ENCODE measurements at regions not wholly inside any gene's neighbourhood (a gene's known extent, or its start where the extent isn't known, plus 50 kb on each side); places are given as distances from the start of the nearest gene placed in this dataset.
A peak's percentile ranks its signal among the peaks of the same experiment; 100 is the strongest.
"Not testable (repeated sequence)": the region's sequence is repeated elsewhere in the genome, so short reads cannot be mapped to it uniquely, and the experiment has no call there.

DNA sequence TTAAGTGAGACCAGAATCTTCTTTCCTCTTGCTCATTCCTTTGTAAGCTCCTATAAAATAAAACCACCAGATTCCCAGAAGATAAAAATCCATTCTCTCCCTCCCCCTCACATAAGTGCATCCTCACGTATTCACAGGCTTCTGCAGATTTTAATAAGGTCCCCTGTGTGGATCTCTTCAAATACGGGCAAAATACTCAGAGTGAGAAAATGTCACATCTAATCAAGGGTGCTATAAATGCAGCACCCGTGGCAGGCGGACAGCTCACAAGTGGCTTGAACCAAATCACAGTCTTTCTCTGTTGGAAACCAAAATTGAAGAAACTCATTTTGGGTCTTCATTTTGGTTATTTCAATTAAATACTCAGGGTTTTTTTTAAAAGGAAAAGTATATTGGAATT lies 212.9 kb upstream of the CMC1 start:
- peak; percentile 5 for DNase-seq (ENCODE audit: low read depth)

DNA sequence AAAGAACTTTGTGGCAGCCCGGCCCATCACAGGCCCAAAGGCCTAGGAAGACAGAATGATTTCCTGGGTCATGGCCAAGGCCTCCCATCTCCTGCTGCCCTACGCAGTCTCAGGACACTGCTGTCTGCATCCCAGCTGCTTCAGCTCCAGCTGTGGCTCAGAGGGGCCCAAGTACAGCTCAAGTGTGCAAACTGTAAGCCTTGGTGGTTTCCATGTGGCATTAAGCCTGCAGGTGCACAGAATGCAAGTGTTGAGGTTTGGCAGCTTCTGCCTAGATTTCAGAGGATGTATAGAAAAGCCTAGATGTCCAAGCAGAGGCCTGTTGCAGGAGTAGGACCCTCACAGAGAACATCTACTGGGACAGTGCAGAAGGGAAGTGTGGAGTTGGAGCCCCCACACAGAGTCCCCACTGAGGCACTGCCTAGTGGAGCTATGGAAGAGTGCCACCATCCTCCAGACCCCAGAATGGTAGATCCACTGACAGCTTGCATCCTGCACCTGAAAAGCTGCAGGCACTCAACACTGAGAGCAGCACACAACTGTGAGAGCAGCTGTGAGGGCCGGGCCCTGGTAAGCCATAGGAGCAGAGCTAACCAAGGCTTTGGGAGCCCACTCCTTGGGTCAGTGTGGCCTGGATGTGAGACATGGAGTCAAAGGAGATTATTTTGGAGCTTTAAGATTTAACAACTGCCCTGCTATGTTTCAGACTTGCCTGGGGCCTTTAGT lies 208.2 kb upstream of the CMC1 start:
- no peak for DNase-seq (ENCODE audit: low read depth)

DNA sequence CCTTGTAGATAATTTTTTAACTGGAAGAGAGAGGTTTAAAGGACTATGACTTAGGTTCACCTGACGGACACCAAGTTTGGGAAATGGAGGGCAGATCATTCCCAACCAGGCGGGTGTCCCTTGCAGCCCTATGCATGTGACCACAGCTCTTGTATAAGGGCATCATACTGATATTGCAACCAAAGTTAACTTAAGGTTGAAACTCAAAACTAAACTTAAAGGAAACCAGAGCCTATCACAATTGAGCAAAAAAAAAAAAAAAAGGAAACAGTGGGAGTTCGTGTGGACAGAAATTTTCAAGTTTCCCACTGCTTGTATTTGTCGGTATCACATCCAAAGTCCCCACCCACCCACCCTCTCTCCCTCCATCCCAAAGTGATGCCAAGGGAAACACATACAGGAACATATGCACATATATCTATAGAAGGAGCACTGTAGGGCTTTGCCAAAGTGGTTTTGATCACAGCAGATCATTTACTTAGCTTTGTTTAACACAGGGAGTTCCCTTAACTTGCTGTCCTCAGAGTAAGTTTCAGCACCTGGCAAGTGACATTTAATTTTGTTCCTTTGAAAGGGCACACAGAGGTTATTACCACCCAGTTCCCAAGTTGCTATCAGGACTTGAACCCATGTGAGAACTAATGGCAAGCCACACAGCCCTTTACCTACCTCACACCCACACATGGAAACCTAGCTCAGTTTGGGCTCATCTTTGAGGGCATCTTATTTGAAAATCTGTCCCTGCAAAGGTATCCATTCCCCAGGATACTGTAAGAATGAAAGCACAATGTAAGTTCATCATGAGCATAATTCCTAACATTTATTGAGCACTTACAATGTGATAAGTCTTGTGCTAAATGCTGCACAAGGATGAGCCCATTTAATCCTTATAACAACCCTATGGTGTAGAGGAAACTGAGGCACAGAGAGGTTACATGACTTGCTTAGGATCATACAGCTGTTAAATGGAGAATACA lies 204.5 kb upstream of the CMC1 start:
- no peak for DNase-seq (ENCODE audit: low read depth)

DNA sequence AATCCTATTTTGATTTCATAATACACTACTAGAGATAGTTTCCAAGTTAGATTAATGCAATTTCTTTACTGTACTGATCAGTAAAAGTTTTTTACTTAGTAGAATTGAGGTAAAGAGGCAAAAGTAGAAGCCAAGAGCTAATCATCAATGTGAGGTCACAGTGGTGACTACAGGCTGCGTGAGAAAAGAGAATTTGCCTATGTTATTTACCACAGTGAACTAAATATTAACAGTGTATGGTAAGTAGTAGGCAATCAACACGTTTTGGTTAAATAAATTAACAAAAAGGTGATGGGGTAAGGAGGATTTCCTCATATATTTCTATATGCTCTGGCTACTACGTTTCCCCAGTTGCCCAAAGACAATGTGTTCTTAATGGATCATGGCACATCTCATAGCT lies 202.2 kb upstream of the CMC1 start:
- DNase-seq (ENCODE audit: low read depth) = no peak

DNA sequence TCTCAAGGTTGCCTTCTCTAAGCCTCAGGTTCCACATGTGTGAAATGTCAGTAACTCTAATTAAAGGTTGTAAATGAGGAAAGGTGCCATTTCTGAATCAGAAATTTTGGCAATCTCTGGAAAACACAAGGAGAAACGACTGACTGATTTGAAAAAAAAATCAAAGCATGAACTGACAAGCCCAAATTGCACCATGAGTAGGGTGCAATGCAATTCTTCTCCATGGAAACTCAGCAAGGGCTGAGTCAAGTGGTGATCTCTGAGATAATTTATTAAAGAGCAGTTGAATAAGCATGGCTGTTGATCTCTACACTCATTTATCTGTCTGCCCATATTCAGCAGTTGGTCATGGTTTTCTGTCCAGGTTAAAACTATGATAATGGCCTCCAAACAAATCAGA lies 201.6 kb upstream of the CMC1 start:
- DNase-seq (ENCODE audit: low read depth) = no peak

GRCh38 chr3:28042095-28042635 lies 199.3 kb upstream of the CMC1 start:
- DNase-seq (ENCODE audit: low read depth) = no peak

GRCh38 chr3:28042707-28043106 lies 198.7 kb upstream of the CMC1 start:
- no peak for DNase-seq (ENCODE audit: low read depth)

DNA sequence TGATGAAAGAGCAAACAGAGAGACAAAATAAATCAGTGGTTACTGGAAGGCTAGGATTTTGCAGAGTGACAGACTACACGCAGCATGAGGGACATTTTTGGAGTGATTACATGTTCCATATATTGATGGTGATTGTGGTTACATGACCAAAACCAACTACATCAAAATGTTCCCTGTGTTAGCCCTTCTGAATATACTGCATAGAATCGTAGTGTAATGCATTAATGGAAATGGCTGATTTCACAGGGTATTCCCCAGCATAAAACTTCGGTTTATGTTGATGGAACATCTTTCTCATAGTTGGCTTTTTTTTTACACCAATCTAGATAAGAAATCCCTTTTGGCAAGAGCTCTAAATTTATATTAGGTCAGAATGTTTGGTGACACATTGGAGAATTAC lies 191.3 kb upstream of the CMC1 start:
- no peak for DNase-seq (ENCODE audit: low read depth)

- no peak for DNase-seq (ENCODE audit: low read depth)
Measured at GRCh38 chr3:28050885-28051284, 190.5 kb upstream of the CMC1 start.

DNA sequence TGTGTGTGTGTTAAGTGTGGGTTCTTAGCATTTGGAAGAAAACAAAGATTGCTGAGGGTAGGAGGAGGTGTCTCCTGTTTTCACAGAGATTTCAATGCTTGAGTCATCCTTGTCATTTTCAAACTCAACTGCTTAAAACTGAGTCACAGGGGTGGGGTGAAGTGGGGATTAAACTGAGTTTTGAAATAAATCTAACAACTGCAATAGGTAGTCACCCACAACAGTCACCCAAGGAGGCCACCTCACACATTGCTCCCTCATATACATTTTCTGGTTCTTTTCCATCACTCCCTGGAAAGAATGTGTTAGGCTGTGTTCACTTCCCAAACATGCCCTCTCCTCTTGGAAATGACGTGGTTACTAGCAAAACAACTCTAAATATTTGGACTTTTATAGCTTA lies 187.7 kb upstream of the CMC1 start:
- DNase-seq (ENCODE audit: low read depth) = peak; percentile 5

DNA sequence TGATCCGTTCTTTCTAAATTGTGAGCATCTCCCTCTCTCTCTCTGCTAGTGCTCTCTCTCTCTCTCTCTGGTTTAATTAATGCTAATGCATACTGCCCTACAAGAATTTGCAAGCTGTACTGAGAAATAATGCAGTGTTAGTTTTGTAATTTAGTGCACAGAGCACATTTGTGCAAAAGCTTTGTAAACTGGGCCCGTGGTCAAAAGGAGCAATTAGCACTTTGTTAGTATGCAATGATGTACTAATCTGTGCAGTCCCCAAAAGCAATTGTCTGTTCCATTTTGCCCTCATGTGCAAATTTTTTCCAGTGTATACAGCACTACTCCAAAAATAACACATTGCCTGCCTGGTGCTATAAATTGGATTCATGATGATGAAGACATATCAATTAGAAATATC lies 184.6 kb upstream of the CMC1 start:
- DNase-seq (ENCODE audit: low read depth) = no peak

DNA sequence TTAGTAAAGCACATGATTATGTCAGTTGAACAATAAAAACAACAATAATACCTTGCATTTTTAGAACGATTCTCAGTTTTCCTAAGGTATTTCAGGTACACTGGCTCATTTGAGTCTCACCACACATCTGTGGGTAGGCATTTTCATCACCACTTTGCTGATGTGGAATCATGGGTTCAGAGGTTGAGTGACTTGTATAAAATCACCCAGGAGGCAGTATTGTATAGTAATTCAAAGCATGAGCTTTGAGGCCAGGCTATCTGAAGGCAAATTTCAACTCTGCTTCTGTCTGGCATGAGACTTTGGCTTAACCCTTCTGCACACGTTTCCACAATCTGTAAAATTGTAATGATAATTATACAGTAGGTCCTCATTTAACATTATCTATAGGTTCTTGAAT lies 183.9 kb upstream of the CMC1 start:
- no peak for DNase-seq (ENCODE audit: low read depth)

DNA sequence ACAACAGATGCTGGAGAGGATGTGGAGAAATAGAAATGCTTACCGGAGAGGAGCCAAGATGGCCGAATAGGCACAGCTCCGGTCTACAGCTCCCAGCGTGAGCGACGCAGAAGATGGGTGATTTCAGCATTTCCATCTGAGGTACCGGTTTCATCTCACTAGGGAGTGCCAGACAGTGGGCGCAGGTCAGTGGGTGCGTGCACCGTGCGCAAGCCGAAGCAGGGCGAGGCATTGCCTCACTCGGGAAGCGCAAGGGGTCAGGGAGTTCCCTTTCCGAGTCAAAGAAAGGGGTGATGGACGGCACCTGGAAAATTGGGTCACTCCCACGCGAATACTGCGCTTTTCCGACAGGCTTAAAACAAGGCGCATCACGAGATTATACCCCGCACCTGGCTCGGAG lies 182.2 kb upstream of the CMC1 start:
- DNase-seq (ENCODE audit: low read depth) = not testable (repeated sequence)

DNA sequence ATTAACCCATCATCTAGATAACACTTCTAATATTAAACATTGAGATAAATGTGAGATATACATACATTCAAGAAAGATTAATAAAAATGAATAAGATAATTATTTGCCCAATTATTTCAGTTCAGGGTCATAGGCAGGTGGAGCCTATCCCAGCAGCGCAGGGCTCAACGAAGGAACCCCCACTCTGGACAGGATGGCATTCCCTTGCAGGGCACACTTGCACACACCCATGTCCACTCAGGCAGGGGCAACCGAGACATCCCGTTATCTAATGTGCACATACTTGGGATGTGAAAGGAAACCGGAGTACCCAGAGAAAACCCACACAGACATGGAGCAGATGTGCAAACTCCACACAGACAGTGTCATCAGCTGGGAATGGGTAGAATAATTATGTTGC lies 175.4 kb upstream of the CMC1 start:
- no peak for DNase-seq (ENCODE audit: low read depth)

GRCh38 chr3:28067014-28067413 lies 174.4 kb upstream of the CMC1 start:
- DNase-seq (ENCODE audit: low read depth) = no peak

- no peak for DNase-seq (ENCODE audit: low read depth)
Measured at GRCh38 chr3:28068342-28068741, 173.1 kb upstream of the CMC1 start.

GRCh38 chr3:28069438-28069837 lies 172.0 kb upstream of the CMC1 start:
- no peak for DNase-seq (ENCODE audit: low read depth)

GRCh38 chr3:28076246-28076645 lies 165.2 kb upstream of the CMC1 start:
- DNase-seq (ENCODE audit: low read depth) = no peak

- peak; percentile 43 for DNase-seq (ENCODE audit: low read depth)
Measured at GRCh38 chr3:28077572-28077971, 163.8 kb upstream of the CMC1 start.

DNA sequence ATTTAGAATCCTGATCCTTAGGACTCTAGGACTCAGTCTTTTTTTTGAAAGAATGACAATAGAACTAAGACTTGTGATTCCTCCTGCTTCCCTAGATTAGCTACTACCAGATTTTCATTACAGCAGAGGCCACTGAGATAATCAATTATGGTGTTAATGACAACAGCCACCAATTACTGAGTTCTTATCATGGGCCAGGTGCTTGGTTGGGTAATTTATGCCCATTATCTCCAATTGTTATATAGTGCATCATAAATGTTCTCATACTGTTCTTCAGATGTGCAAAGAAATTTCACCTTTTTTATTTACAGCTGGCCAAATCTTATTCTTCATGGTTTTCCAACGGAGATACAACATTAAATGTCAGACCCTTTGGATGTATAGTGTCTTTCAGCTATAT lies 162.9 kb upstream of the CMC1 start:
- DNase-seq (ENCODE audit: low read depth) = no peak

GRCh38 chr3:28080716-28081115 lies 160.7 kb upstream of the CMC1 start:
- DNase-seq (ENCODE audit: low read depth) = no peak

DNA sequence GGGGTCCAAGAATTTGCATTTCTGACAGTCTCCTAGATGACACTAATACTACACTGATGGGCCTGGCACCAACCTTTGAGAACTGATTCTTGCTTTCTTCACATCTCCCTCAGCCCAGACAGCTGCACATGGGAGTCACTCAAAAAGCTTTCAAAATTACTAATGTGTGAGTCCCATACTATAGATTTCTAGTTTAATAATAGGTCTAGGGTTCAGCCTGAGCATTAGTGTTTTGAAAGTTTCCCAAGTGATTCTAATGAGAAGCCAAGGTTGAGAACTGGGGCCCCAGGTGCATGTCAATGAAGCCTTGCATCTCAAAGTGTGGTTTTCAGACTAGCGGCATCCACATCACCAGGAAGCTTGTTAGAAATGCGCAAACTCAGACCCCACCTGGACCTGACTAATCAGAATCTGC lies 159.9 kb upstream of the CMC1 start:
- no peak for DNase-seq (ENCODE audit: low read depth)

All from myocyte (in vitro differentiated cells).